ENCODE measurements at regions not wholly inside any gene's neighbourhood (a gene's known extent, or its start where the extent isn't known, plus 50 kb on each side); places are given as distances from the start of the nearest gene placed in this dataset.

GRCh38 chr1:192518700-192519099, 56.9 kb upstream of the RGS1 start:
- no peaks in the 10 kb centered on the region for H3K36me3 ChIP-seq
- no peak overlapping the region for H3K27ac ChIP-seq
- peaks cover 0 to 42% (median 7%) of the 10 kb centered on the region in 3 donors for H3K4me1 ChIP-seq
- no peak for TF ChIP-seq POLR2A (IDR thresholded peaks at IDR 0.05)
- no peak for TF ChIP-seq POLR2AphosphoS5 (IDR thresholded peaks at IDR 0.05)
- no peak for TF ChIP-seq EP300 (IDR thresholded peaks at IDR 0.05)
- no peaks in the 10 kb centered on the region for H3K9me3 ChIP-seq
- no peak overlapping the region for H3K4me3 ChIP-seq
- ATAC-seq = no peak
- H3K27me3 ChIP-seq = no peaks in the 10 kb centered on the region

DNA sequence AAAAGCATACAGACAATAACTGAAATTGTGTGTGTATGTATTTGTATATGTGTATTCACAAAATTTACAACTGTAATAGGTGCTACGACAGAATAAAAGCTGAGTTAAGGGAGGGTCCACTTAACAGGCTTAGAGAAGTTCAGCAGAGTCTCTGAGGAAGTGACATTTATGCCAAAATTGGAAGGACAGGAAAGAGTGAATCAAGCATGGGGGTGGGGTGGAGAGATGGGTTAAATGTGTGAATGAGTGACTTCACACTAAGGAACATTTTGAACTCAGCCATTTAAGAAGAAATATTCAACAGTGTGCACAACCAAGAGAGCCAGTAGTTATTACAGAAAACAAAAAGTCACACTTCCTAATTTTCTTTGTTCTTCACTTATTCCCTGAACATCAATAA, 53.8 kb upstream of the RGS1 start:
- no peak overlapping the region for H3K4me3 ChIP-seq
- H3K4me1 ChIP-seq = peaks cover 0 to 30% (median 7%) of the 10 kb centered on the region in 3 donors
- H3K27me3 ChIP-seq = no peaks in the 10 kb centered on the region
- no peak for ATAC-seq
- no peaks in the 10 kb centered on the region for H3K36me3 ChIP-seq
- H3K27ac ChIP-seq = peak overlapping the region in 2 of 4 donors; percentile 70 to 78
- no peaks in the 10 kb centered on the region for H3K9me3 ChIP-seq
- 50 to 56% methylated on average over 1 of the region's 1 CpG for WGBS, 2 donors (ENCODE audit: low coverage in 1 of 2)
- TF ChIP-seq CTCF (IDR thresholded peaks at IDR 0.05) = no peak
- no peak for TF ChIP-seq POLR2AphosphoS5 (IDR thresholded peaks at IDR 0.05)
- no peak for TF ChIP-seq EP300 (IDR thresholded peaks at IDR 0.05)
- TF ChIP-seq POLR2A (IDR thresholded peaks at IDR 0.05) = no peak

GRCh38 chr1:192522673-192523072, 52.9 kb upstream of the RGS1 start:
- no peaks in the 10 kb centered on the region for H3K27me3 ChIP-seq
- H3K36me3 ChIP-seq = no peaks in the 10 kb centered on the region
- 93 to 100% methylated on average over 4 to 5 of the region's 5 CpGs for WGBS, 2 donors (ENCODE audit: low coverage in 1 of 2)
- no peak for ATAC-seq
- H3K4me1 ChIP-seq = peaks cover 0 to 22% (median 7%) of the 10 kb centered on the region in 3 donors
- peak overlapping the region; percentile 70 to 78 (median 76) for H3K27ac ChIP-seq
- TF ChIP-seq POLR2AphosphoS5 (IDR thresholded peaks at IDR 0.05) (no peak), POLR2A (IDR thresholded peaks at IDR 0.05) (no peak), CTCF (IDR thresholded peaks at IDR 0.05) (no peak), EP300 (IDR thresholded peaks at IDR 0.05) (no peak)
- no peak overlapping the region for H3K4me3 ChIP-seq
- H3K9me3 ChIP-seq = no peaks in the 10 kb centered on the region

GRCh38 chr1:192524223-192524622, 51.4 kb upstream of the RGS1 start:
- peak overlapping the region; percentile 70 to 82 (median 76) for H3K27ac ChIP-seq
- no peaks in the 10 kb centered on the region for H3K36me3 ChIP-seq
- TF ChIP-seq POLR2AphosphoS5 (IDR thresholded peaks at IDR 0.05) (peak; percentile 38), CTCF (IDR thresholded peaks at IDR 0.05) (no peak)
- H3K4me1 ChIP-seq = peaks cover 0 to 29% (median 7%) of the 10 kb centered on the region in 3 donors
- H3K27me3 ChIP-seq = no peaks in the 10 kb centered on the region
- H3K4me3 ChIP-seq = no peak overlapping the region
- H3K9me3 ChIP-seq = no peaks in the 10 kb centered on the region
- 0 to 8% methylated on average over 1 of the region's 1 CpG for WGBS, 2 donors (ENCODE audit: low coverage in 1 of 2)
- peak; percentile 72 for ATAC-seq

Data from gastroesophageal sphincter (tissue), 4 donors.